GM21360 (cell line): ENCODE measurements at regions not wholly inside any gene's neighbourhood (a gene's known extent, or its start where the extent isn't known, plus 50 kb on each side); places are given as distances from the start of the nearest gene placed in this dataset.
"Not testable (repeated sequence)": the region's sequence is repeated elsewhere in the genome, so short reads cannot be mapped to it uniquely, and the experiment has no call there.

Source experiments
- ATAC-seq: cut with Tn5 transposase; IDR thresholded peaks from one replicate; pipeline ENCODE4 v1.9.1; 2021; ENCODE audit warnings: mild to moderate bottlenecking, moderate library complexity; ENCODE audit not compliant: unreplicated experiment

DNA sequence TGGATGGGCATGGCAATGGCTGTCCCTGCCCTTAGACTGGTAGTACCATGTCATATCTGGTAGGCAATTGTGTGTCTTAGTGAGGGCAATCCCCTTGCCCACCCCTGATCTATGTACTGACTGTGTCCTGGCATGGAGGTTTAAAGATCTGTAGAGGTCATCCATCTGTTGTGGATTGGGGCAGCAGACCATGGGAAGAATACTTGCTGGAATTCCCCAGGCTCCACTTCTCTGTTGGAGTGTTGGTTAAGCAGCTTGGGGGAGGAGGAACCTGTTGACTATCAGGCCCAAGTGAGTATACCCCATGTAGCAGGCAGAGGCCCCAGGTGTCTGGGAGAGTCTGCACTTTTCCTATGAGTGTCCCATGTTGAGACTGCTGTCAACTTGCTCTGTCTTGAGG lies 246.7 kb upstream of the DIPK2B start:
- ATAC-seq: no peak

- no peak for ATAC-seq
Measured at GRCh38 chrX:45445745-45446412, 245.2 kb upstream of the DIPK2B start.

DNA sequence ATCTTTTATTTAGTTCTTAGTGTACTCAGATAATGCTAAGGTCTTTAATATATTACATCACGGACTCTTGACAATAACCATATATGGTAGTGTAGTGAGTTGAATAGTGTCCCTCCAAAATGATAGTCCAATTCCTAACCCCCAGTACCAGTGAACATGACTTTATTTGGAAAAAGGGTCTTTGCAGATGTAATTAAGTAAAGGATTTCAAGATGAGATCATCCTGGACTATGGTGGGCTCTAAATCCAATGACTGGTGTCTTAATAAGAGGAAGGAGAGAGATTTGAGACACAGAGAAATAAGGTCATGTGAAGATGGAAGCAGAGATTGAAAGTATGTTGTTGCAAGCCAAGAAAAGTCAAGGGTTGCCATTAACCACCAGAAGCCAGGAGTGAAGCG lies 236.5 kb upstream of the DIPK2B start:
- no peak for ATAC-seq

GRCh38 chrX:45435481-45435880 lies 234.8 kb upstream of the DIPK2B start:
- ATAC-seq: no peak

DNA sequence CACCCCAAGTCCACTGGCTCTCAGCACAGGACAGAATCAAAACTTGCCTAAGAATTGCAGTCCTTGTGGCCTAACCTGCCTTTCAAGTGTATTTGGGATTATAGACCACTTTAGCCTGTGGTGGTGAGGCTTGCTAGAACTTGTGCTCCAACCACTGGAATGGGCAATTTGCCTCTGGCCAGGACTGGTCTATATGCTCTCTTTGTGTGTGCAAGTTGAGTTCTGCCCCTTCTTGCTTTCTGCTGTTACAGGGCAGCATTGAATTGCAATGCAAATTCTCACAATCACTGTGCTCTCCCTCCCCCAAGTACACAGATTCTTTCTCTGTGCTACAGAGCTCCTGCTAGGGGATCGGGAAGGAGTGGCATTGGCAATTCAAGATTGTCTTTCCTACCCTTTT lies 233.6 kb upstream of the DIPK2B start:
- no peak for ATAC-seq

DNA sequence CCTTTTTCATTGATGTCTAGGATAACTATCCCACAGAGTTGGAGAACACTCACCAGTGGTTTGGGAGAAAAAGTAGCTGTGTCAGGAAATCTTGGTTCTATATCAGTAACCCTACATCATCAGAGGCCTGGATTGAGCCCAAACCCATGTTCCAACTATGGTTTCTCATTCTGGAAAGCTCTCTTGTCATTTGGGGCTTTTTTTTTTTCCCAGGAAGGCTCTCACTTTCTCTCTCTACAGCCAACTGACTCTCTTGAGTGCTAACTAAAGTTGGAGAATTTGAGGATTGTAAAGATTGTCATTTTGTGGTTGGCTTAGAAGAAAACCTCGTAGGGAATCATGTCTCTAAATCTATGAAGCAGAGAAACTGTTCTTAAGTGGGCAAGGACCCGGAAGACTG lies 228.2 kb upstream of the DIPK2B start:
- ATAC-seq: no peak

- ATAC-seq: no peak
Measured at GRCh38 chrX:45424326-45424725, 223.7 kb upstream of the DIPK2B start.

GRCh38 chrX:45422216-45422925 lies 221.7 kb upstream of the DIPK2B start:
- ATAC-seq: no peak

GRCh38 chrX:45421806-45422205 lies 221.1 kb upstream of the DIPK2B start:
- ATAC-seq: no peak

GRCh38 chrX:45404206-45404605 lies 203.5 kb upstream of the DIPK2B start:
- no peak for ATAC-seq

GRCh38 chrX:45401923-45402322 lies 201.2 kb upstream of the DIPK2B start:
- no peak for ATAC-seq

DNA sequence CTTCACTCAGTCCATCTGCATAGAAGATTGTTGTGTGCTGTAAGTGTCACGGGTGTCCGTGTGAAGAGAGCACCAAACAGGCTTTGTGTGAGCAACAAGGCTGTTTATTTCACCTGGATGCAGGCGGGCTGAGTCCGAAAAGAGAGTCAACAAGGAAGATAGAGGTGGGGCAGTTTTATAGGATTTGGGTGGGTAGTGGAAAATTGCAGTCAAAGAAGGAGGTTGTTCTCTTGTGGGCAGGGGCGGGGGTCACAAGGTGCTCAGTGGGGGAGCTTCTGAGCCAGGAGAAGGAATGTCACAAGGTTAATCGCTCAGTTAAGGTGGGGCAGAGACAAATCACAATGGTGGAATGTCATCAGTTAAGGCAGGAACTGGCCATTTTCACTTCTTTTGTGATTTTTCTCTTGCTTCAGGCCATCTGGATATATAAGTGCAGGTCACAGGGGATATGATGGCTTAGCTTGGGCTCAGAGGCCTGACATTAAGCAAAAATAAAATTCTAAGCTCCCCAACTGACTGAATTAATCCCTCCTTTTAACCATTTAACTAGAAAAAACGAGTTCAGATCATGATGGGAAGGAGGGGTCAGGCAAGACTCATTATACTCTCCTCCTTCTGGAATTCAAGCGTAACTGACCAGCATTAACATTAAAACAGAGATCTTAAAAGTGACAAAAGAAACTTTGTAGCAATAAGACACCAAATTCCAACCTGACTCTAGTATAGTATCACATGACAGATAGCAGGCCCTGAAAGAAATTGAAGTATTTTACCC lies 200.5 kb upstream of the DIPK2B start:
- ATAC-seq: not testable (repeated sequence)

- no peak for ATAC-seq
Measured at GRCh38 chrX:45400027-45400779, 199.5 kb upstream of the DIPK2B start.

- no peak for ATAC-seq
Measured at GRCh38 chrX:45385757-45386156, 185.1 kb upstream of the DIPK2B start.

DNA sequence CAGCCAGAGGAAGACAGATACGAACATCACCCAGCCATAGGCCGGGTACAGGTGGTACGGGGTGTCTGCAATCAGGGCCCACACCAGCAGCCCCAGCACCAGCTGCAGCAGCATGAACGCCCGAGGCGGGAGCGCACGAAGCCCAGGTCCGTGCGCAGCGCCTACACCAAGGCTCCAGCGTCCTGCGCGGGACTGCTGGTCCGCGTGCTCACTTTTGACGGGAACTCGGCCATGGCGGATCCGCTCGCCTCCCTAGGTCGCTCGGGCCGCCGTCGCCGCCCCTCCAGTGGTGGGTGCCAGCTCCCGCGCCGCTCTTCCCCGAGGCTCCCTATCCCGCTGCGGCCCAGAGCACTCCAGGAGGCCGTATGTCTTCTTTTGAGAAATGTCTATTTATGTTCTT lies 181.2 kb upstream of the DIPK2B start:
- no peak for ATAC-seq

GRCh38 chrX:45381366-45381765 lies 180.7 kb upstream of the DIPK2B start:
- no peak for ATAC-seq

GRCh38 chrX:45379236-45379635 lies 178.6 kb upstream of the DIPK2B start:
- no peak for ATAC-seq

DNA sequence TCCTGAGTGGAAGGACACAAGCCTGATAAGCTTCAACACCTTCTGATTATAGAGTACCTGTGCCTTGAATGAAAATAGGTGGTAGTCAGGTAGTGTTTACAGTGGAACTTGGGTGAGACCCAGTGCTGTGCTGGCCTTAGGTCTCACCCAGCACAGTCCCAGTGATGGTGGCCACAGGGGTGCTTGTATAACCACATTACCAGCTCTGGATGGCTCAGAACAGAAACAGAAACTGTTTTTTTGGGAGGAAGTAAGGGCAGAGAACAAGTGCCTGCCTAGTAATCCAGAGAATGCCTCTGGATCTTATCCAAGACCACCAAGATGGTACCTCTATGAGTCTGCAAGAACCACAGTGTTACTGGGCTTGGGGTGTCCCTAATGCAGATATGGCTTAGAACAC lies 171.5 kb upstream of the DIPK2B start:
- ATAC-seq: no peak

- no peak for ATAC-seq
Measured at GRCh38 chrX:45368705-45369104, 168.0 kb upstream of the DIPK2B start.

DNA sequence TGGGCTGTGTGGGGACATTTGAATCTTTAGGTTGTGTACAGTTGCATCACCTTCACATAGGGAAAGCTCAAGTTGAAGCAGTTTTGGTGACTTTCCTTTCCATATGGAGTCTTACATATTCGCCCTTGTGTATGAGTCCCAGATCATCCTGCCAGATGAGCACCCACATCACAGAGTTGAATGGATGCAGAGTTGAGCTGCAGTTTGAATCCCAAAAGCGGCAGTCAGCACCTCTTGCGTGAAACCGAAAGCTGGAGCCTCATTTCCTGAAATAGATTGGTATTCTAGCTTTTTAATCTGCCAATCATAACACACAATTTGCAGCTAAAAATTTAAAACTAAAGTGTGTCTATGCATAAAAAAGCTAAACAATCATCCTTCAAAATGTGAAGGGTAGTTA lies 162.9 kb upstream of the DIPK2B start:
- no peak for ATAC-seq

DNA sequence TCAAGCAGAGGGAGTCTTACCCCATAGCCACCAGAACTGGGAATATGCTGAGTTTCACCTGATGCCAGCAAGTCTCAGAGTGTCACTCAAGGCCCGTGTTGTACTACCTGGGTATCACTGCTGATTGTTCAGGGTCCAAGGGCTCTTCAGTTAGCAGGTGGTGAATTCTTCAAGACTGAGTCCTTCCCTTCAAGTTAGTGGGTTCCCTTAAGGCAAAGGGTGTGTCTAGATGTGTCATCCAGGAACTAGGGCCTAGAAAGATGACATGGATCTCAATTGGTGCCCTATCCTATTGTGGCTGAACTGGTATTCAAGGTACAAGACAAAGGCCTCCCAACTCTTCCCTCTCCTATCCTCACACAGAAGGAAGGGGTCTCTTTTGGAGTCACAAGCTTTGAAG lies 159.9 kb upstream of the DIPK2B start:
- no peak for ATAC-seq
